ENCODE measurements at regions not wholly inside any gene's neighbourhood (a gene's known extent, or its start where the extent isn't known, plus 50 kb on each side); places are given as distances from the start of the nearest gene placed in this dataset.

DNA sequence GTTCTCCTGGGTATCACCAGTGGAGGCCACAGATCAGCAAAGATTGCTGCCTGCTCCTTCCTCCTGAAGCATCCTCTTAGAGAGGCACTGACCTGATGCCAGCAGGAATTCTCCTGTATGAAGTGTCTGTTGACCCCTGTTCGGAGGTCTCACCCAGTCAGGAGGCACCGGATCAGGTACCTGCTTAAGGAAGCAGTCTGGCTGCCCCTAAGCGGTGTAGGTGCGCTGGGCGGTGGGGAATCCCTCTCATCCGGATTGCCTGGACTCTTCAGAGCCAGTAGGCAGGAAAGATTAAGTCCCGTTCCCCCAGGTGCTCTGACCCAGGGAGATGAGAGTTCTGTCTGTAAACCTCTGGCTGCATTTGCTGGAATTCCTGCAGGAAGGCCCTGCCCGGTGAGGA, 455.2 kb downstream of the CCDC91 start:
- Histone ChIP-seq H2AFZ (ENCODE audit: low read depth, low read length) (no peak overlapping the region), H3K9me2 (ENCODE audit: insufficient read depth, low read length) (no peaks in the 10 kb centered on the region), H3K4me3 (ENCODE audit: low read length) (no peak overlapping the region), H3K9ac (ENCODE audit: low read length) (no peak overlapping the region), H3K79me2 (replicated peaks; ENCODE audit: insufficient read depth, low read length) (no peaks in the 10 kb centered on the region), H3K27me3 (ENCODE audit: insufficient read depth, low read depth, low read length) (no peaks in the 10 kb centered on the region), H3F3A (ENCODE audit: insufficient read depth, low read length, poor library complexity, severe bottlenecking) (no peaks in the 10 kb centered on the region), H3K4me2 (ENCODE audit: low read length) (no peak overlapping the region), H3K9me3 (ENCODE audit: low read length) (no peaks in the 10 kb centered on the region), H3K27ac (ENCODE audit: low read length) (no peak overlapping the region), H3K36me3 (ENCODE audit: insufficient read depth, low read length) (no peaks in the 10 kb centered on the region), H4K20me1 (ENCODE audit: insufficient read depth) (no peaks in the 10 kb centered on the region)
- TF ChIP-seq RAD21 (conservative IDR thresholded peaks at IDR 0.05), result no peak
- no peak for TF ChIP-seq POLR2AphosphoS5 (IDR thresholded peaks at IDR 0.05)
- no peak for TF ChIP-seq TAF1 (IDR thresholded peaks at IDR 0.05; ENCODE audit: low read depth)
- no peak for TF ChIP-seq MXI1 (conservative IDR thresholded peaks at IDR 0.05; ENCODE audit: poor library complexity, severe bottlenecking)

GRCh38 chr12:28645891-28646290, 455.6 kb downstream of the CCDC91 start:
- Histone ChIP-seq H3K27ac (ENCODE audit: low read length) (no peak overlapping the region), H4K20me1 (ENCODE audit: insufficient read depth) (no peaks in the 10 kb centered on the region), H3K4me2 (ENCODE audit: low read length) (no peak overlapping the region), H3K9me3 (ENCODE audit: low read length) (no peaks in the 10 kb centered on the region), H3F3A (ENCODE audit: insufficient read depth, low read length, poor library complexity, severe bottlenecking) (no peaks in the 10 kb centered on the region), H3K79me2 (replicated peaks; ENCODE audit: insufficient read depth, low read length) (no peaks in the 10 kb centered on the region), H3K4me3 (ENCODE audit: low read length) (no peak overlapping the region), H3K36me3 (ENCODE audit: insufficient read depth, low read length) (no peaks in the 10 kb centered on the region), H3K27me3 (ENCODE audit: insufficient read depth, low read depth, low read length) (no peaks in the 10 kb centered on the region), H3K9ac (ENCODE audit: low read length) (no peak overlapping the region), H2AFZ (ENCODE audit: low read depth, low read length) (no peak overlapping the region), H3K9me2 (ENCODE audit: insufficient read depth, low read length) (no peaks in the 10 kb centered on the region)
- TF ChIP-seq EP300 (conservative IDR thresholded peaks at IDR 0.05; ENCODE audit: poor library complexity, severe bottlenecking), result no peak
- no peak for TF ChIP-seq CTCF (IDR thresholded peaks at IDR 0.05; ENCODE audit: poor library complexity, severe bottlenecking)
- no peak for TF ChIP-seq EZH2 (IDR thresholded peaks at IDR 0.05; ENCODE audit: borderline replicate concordance, insufficient read depth, low read length, poor library complexity, severe bottlenecking)
- no peak for TF ChIP-seq REST (IDR thresholded peaks at IDR 0.05; ENCODE audit: borderline replicate concordance)
- TF ChIP-seq MXI1 (conservative IDR thresholded peaks at IDR 0.05; ENCODE audit: poor library complexity, severe bottlenecking), result no peak
- no peak for TF ChIP-seq TAF1 (IDR thresholded peaks at IDR 0.05; ENCODE audit: low read depth)
- no peak for TF ChIP-seq RAD21 (conservative IDR thresholded peaks at IDR 0.05)
- no peak for TF ChIP-seq POLR2AphosphoS5 (IDR thresholded peaks at IDR 0.05)
- TF ChIP-seq SMC3 (conservative IDR thresholded peaks at IDR 0.05; ENCODE audit: poor library complexity), result no peak

- no peaks in the 10 kb centered on the region for H4K20me1 ChIP-seq (ENCODE audit: insufficient read depth)
- H3K27ac ChIP-seq (ENCODE audit: low read length), result no peak overlapping the region
- no peak overlapping the region for H2AFZ ChIP-seq (ENCODE audit: low read depth, low read length)
- H3F3A ChIP-seq (ENCODE audit: insufficient read depth, low read length, poor library complexity, severe bottlenecking), result no peaks in the 10 kb centered on the region
- TF ChIP-seq MXI1 (conservative IDR thresholded peaks at IDR 0.05; ENCODE audit: poor library complexity, severe bottlenecking) (no peak), REST (IDR thresholded peaks at IDR 0.05; ENCODE audit: borderline replicate concordance) (no peak), RAD21 (conservative IDR thresholded peaks at IDR 0.05) (no peak), POLR2AphosphoS5 (IDR thresholded peaks at IDR 0.05) (no peak), TAF1 (IDR thresholded peaks at IDR 0.05; ENCODE audit: low read depth) (no peak), SMC3 (conservative IDR thresholded peaks at IDR 0.05; ENCODE audit: poor library complexity) (no peak), EZH2 (IDR thresholded peaks at IDR 0.05; ENCODE audit: borderline replicate concordance, insufficient read depth, low read length, poor library complexity, severe bottlenecking) (no peak), CTCF (IDR thresholded peaks at IDR 0.05; ENCODE audit: poor library complexity, severe bottlenecking) (no peak), EP300 (conservative IDR thresholded peaks at IDR 0.05; ENCODE audit: poor library complexity, severe bottlenecking) (no peak)
- no peaks in the 10 kb centered on the region for H3K9me3 ChIP-seq (ENCODE audit: low read length)
- H3K4me2 ChIP-seq (ENCODE audit: low read length), result no peak overlapping the region
- H3K36me3 ChIP-seq (ENCODE audit: insufficient read depth, low read length), result no peaks in the 10 kb centered on the region
- H3K79me2 ChIP-seq (replicated peaks; ENCODE audit: insufficient read depth, low read length), result no peaks in the 10 kb centered on the region
- H3K9ac ChIP-seq (ENCODE audit: low read length), result no peak overlapping the region
- H3K9me2 ChIP-seq (ENCODE audit: insufficient read depth, low read length), result no peaks in the 10 kb centered on the region
- no peaks in the 10 kb centered on the region for H3K27me3 ChIP-seq (ENCODE audit: insufficient read depth, low read depth, low read length)
- H3K4me3 ChIP-seq (ENCODE audit: low read length), result no peak overlapping the region
These were observed 460.6 kb downstream of the CCDC91 start for GRCh38 chr12:28650906-28651305.
